GM19438 (cell line): ENCODE measurements at regions not wholly inside any gene's neighbourhood (a gene's known extent, or its start where the extent isn't known, plus 50 kb on each side); places are given as distances from the start of the nearest gene placed in this dataset.

Source experiments
- ATAC-seq: cut with Tn5 transposase; IDR thresholded peaks from one replicate; pipeline ENCODE4 v1.9.1; 2021; ENCODE audit warnings: low read depth; ENCODE audit not compliant: unreplicated experiment

DNA sequence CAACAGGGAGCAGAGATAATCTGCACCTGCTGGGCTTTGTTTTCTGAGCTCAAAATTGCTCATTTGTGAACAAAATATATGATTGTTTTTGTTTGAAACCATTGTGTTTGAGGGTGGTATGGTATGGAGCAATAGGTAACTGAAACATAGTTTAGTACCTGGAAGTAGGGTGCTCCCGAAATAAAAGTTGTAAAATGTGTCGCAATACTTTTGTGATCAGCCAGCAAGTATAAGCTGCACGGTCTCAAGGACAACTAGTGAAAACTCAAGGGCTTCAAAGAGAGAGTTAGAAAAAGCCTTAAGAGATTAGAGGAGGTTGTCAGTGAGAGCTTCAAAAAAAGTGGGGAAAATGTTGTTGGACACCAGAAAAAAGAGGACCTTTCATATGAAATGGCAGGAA is 579.8 kb upstream of the POU3F2 start:
- ATAC-seq, result no peak

DNA sequence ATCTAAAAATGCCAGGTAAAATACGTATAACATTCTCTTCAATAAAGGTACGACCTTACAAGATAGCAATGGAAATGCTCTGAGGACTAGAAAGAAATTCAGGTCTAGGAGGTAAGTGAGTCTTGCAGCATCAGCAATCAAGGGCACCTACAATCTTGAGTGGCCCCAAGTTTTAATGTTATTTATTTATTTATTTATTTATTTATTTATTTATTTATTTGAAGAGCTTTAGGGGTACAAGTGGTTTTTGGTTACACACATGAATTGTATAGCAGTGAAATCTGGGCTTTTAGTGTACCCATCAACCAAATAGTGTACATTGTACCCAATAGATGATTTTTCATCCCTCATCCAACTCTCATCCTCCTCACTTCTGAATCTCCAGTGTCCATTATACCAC is 574.0 kb upstream of the POU3F2 start:
- ATAC-seq, result no peak

DNA sequence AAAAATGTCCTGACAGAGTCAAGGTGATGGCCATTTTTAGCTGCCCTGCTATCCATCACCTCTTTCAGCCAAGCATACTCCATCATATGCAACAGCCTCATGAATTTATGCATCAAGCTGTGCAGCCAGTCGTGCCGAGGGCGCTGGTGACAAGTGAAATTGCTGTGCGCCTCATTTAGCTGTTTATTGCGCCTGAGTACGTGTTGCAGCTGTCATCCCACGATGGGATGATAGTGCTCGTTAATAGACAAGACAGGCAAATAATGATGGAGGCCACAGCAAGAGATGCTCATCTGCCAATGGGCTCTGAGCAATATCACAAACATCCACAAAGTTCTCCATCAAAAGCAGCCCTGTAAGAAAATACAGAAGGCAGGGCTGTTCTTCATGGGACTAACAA is 562.3 kb upstream of the POU3F2 start:
- ATAC-seq, result no peak

DNA sequence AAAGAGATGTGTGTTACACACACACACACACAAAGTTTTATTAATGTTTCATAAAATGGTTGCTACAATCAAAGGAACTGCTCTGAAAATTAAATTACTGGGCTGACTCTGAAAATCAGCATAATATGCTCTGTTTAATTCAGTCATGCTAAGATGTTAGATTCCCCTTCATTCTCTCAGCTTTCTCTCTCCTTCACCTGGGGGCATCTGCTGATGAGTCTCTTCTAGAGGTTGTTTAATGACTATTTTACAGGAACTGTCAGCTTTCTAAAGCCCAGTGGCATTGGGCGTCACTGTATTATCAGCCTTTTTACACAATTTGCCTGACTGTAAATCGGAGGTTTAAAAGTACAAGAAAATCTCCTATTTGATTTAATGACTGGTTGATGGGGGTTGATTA is 559.7 kb upstream of the POU3F2 start:
- ATAC-seq, result no peak

DNA sequence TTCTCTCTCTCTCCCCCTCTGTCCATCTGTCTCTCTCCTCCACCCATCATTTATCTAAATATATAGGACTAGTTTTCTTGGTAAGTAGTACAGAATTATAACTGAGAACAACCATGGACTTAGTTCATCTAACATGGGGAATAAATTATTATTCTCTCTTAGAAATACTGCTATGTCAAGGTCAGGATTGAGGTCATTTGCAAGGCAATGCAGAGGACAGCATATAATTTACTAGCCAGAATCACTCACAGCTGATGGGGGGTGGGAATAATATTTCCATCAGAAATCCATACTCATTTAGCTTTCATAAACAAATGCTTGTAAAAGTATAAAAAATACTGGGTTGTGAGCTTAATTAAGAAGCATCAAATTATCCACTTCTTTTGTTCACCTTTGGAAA is 553.9 kb upstream of the POU3F2 start:
- ATAC-seq, result no peak

DNA sequence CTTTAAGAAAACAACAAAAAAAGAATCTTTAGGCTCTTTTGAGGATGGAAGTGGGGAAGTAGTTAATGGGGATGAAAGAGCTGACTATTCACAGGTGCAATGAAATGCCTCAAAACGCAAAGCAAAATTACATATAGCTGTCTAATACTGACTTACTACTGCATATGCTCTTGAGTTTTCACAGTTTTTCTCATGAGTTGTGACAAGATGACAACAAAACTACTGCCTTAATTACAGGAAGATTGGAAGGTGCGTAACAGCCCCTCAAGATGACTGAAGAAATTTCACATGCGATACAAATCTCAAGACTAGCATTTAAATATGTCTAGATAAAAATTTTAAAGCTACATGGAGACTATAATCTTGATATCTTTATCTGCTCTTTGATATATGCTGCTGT is 547.8 kb upstream of the POU3F2 start:
- no peak for ATAC-seq

DNA sequence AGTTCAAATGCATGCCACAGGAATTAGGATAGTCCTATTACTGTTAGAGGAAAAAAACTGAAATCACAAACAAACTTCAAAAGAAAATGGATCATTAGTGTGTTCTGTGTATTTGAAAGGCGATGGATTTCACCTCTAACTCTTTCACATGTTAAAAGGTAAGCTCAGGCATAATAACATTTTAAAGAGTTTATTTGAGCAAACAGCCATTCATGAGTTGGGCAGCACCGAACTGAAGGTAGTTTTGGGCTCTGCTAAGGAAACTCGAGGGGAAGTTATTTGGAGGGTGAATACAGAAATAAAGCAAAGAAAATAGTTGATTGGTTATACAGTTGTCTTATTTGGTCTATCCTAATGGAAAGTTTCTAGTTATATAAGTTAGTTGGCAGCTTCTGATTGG is 546.5 kb upstream of the POU3F2 start:
- ATAC-seq, result no peak

DNA sequence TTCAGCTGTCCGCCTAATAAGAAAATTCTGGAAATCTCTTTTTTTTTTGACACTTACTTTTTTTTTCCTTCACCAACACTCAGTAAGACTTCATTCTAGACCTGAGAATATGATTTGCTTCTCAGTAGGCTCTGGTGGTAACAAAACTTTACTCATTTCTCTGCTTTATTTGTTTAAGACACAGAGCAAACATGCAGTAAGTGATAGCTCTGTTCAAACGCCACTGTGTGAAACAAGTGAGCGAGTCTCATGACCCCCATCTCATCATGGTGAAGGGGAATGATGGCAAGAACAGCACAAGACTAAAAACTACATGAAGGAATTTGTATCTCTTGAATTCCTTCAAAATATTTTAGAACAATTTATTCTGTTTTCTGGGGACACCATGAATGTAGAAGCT is 541.6 kb upstream of the POU3F2 start:
- no peak for ATAC-seq

DNA sequence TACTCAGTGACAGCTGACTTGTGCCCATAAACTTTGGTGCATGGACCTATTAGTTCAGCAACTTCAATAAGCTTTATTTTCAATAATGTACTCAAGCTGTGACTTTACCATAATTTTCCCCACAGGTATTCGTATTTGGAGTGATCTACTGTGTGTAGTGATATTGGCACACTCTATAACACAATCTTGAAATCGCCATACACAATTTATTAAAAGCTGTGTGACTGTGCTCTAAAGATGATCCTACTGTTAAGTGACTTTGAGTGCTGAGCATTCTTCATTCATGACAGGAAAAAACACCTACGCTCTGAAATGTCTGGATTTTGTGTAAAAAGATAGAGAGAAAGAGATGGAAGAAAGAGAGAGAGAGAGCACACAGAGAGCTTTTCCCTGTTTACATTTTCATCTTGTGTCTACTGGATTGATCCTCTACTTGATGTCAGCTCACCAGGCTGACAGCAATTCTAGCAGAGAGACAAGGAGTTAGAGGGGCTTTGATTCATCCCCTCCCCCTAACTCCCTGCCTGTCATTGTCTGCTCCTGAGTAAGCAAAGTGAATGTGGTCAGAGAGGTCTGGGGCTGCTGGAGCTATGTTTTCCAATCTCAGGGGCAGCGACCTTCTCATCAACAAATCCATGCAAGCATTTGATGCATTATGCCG is 538.7 kb upstream of the POU3F2 start:
- no peak for ATAC-seq

DNA sequence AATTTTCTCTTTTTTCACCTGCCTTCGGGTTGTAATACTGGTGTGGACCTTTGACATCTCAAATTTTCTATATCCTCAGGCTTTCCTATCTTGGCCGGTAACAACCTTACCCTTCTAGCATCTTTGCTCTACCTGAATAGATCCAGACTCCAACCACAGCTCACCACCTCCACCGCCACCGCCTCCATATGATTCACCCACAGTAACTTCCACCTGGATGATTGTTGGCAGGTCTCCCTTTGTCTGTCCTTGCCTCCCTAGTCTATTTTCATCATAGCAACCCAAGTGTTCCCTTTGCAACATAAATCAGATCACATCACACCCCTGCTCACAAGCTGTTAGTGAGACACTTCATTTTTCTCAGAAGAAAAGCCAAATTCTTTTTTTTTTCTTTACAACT is 525.8 kb upstream of the POU3F2 start:
- no peak for ATAC-seq

DNA sequence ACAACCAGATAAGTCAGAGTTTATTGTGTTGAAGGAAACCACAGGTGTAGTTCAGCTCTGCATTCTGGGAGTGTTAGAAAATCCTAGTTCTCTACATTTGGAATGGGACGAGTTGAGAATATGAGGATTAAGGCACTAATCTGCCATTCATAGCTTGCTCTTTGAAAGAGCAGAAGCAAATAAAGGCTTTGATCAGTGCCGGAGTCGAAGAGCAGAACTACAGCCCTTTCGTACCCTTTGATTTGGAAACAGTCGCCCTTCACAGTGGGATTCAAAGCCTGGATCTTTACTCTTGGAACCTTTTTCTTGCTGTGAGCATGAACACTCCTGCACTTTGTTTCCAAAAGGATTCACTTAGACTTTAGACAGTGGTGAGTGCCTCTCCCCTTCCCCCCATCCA is 523.9 kb upstream of the POU3F2 start:
- no peak for ATAC-seq

DNA sequence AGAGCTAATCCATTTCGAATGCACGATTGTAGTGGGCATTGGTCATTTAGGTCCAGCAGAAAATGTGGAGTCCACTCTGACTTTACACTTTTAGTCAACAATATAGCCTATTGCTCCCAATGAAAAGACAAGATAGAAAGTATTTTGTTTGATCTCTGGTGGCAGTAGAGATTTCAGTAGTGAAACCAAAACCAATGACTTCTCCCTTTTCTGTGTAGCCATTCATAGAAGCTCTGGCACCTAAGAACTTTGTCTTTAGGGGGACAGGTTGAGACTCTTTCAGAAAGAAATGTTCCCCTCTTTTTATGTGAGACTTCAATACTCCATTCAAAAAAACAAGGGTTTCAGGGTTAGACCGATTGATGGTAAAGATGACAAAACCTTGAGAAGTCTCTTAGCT is 510.8 kb upstream of the POU3F2 start:
- peak; percentile 72 for ATAC-seq

DNA sequence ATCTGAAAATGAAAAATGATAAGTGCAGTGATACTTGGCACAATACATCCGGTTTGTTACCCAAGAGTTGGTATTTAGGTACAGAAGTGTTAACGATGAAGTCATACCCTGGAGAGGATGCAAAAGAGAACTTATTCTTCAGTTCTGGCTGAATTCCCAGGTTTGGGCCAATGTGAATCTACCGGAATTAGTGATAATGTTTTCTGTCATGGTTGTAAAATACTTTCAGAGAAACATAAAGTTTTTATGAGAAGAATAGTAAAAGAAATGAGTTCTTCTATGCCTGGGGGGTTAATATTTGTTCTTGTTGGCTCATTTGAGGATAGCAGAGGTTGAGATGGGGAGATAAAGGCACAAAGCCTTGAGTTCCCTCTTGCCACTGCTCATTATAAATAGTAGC is 509.9 kb upstream of the POU3F2 start:
- ATAC-seq, result no peak

DNA sequence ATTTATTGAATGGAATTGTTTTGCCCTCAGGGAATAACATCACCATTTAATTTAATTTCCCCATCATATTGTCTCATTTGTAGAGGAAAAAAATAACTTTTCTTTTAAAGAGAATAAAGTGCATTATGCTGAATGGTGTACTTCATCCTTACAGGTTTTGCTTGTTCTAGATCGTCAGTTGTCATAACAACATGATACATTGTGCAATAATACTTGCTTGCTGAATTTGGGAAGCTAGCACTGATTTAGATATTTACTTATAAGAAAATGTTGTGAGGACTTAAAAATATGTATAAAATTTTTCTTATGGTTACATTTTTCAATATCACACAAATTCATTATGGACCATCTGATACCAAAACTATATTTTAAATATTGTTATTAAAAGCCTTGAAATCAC is 509.0 kb upstream of the POU3F2 start:
- ATAC-seq, result no peak

DNA sequence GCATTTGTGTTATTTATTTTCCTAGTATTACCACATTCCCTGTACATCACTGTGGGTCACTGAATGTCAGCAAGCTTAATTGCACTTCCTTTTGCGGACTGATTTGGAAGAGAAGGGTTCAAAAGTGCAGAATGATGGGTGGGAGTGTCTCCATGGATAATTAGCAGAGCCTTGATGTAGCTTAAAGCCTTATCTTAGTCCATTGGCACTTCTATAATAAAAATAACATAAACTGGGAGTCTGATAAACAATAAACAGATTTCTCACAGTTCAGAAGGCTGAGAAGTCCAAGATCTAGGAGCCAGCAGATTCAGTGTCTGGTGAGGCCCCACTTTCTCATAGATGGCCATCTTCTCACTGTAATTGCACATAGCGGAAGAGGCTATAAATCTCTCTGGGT is 501.1 kb upstream of the POU3F2 start:
- no peak for ATAC-seq

DNA sequence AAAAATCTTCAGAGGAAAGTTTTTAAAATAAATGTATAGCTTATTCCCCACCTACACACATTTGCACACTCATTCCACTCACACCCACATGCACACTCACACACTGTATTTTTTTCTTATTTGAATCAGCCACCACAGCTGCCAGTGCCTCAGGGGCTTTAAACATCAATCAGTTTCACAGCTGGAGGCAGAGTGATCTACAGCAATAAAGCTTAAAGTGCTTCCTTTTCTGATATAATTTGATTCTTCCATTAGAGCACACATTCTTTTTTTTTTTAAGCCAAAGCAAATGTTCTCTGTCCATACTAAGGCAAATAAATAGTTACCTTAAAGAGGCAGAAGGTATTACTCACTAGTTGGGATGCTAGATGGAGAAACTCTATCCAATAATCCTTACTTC is 498.8 kb upstream of the POU3F2 start:
- no peak for ATAC-seq

DNA sequence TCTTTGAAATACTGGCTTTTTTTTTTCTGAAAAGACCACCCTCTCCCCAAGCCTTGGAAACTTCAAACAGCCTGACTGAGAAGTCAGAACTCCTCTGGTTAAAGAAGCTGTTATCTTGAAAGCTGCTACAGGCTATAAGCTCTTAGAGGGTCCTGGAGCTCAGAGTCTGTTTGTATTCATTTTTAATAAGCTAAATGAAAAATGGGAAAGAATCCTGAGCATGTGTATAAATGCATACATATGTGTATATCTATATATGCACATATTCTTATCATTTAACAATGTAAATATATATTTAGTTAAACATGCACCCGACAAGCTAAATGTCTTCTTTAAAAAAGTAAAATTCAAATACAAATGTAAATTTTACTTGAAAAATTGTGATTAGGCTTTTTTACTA is 494.9 kb upstream of the POU3F2 start:
- no peak for ATAC-seq

DNA sequence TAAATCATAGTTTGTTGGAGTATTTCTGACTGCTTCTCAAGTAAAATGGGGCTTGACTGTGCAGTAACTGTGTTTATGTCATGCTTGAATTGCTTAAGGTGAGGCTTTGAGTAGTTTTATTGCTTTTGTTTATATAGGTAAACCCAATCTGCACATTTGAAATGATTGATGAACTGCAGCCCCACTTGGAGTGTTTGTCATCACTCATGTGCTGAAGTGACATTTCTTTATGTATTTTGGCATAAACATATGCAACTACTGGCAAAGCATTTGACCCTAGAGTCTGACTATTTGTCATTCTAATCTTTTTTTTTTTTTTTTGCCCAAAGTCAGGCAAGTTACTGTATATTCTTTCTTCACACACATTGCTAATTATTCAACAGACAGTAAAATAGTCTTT is 491.4 kb upstream of the POU3F2 start:
- no peak for ATAC-seq

DNA sequence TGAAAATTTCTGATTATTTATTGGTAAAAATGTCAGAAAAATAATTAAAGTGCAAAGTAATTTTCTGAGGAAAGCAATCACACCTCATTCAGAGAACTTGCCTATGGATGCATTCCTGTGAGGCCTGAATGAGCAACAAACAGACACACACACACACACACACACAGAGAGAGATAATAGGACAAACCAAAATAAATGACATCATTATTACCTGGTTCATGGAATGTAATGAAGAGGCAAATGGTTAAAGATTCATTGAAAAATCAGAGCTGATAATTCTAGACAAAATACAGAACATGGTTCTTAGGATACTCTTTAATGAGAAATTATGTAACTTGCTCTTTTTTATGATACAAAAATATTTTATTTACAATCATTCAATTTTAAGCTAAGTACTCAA is 490.6 kb upstream of the POU3F2 start:
- no peak for ATAC-seq

DNA sequence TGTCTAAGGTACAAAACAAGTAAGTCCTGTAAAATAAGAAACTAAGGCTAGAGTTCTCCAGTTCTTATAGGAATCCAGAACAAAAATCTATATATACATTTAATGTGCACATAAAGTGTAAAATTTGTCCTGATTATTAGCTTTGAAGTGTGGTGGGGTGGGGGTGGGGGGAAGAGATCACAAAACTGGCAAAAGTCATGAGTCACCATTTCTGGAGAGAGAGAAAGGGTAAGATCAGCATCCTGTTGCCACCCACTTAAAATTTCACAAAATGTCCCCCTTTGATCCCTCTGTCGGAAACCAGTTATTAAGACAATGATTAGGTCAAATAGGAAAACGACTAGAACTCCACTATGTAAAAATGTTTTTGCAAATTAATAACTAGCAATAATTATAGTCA is 482.0 kb upstream of the POU3F2 start:
- no peak for ATAC-seq

DNA sequence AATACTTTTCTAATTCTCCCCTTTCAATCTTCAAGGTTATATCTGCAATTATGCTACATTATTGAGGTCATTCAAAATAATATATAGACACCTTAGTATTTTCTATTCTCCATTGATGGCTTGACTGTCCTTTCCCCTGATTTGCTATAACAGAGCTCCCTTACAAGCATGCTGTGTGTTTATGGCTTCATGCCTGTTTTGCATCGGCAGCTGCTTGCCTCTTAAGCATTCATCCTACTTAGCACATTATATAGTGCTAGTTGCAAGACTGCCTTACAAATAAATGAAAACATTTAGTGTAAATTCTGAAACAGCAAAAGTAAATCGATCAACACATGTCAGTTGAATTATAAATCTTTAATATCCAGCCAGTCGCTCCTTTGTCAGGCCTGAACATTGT is 476.2 kb upstream of the POU3F2 start:
- ATAC-seq, result no peak

DNA sequence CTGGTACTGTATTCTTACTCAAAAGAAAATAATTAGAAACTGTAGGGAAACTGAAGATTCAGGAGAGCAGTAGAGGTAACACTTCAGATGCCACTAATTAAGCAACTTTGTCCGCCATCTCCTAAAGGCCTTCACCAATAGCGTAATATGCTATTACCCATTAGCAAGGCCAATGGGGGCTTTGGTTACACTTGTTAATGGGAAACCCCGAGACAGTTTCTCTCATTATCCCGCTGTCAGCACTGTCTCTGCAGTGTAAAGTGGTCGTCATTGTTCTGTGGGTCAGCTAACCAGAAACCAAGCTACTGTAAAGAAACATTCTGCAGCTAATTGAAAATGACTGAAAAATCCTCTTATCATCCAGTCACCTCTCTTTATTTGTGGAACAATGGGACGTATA is 468.0 kb upstream of the POU3F2 start:
- no peak for ATAC-seq

DNA sequence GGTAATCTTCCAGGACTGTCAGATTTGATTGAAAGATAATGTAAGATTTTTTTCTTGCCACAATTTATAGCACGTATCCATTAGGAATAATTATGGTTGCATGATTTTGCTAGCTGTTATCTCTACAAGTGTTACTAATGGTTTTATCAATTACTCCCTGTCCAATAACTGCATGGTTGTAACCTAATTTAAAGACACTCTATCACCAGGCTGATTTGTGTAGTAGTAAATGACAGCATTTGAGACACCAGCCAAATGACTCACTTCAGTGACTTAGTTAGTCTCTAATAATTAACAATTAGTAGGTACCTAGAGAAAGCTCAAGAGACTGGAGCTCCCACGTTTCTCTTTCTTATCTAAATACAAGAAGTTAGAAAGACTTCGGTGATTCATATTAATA is 453.8 kb upstream of the POU3F2 start:
- ATAC-seq, result no peak
